GM21423 (cell line): ENCODE measurements at regions not wholly inside any gene's neighbourhood (a gene's known extent, or its start where the extent isn't known, plus 50 kb on each side); places are given as distances from the start of the nearest gene placed in this dataset.
"Not testable (repeated sequence)": the region's sequence is repeated elsewhere in the genome, so short reads cannot be mapped to it uniquely, and the experiment has no call there.

Experiments used
- ATAC-seq: cut with Tn5 transposase; IDR thresholded peaks from one replicate; pipeline ENCODE4 v1.9.1; 2021; ENCODE audit warnings: mild to moderate bottlenecking, moderate library complexity; ENCODE audit not compliant: unreplicated experiment

- no peak for ATAC-seq
Observed at GRCh38 chr6:85135376-85136094, 314.3 kb upstream of the NT5E start.

- ATAC-seq = no peak
Observed at GRCh38 chr6:85134172-85134571, 315.7 kb upstream of the NT5E start.

GRCh38 chr6:85132091-85132490, 317.8 kb upstream of the NT5E start:
- no peak for ATAC-seq

GRCh38 chr6:85130743-85131142, 319.1 kb upstream of the NT5E start:
- ATAC-seq = no peak

- ATAC-seq = no peak
Observed at GRCh38 chr6:85129881-85130280, 320.0 kb upstream of the NT5E start.

- ATAC-seq = no peak
Observed at GRCh38 chr6:85128781-85129180, 321.1 kb upstream of the NT5E start.

- not testable (repeated sequence) for ATAC-seq
Observed at GRCh38 chr6:85128256-85128655, 321.6 kb upstream of the NT5E start.

- no peak for ATAC-seq
Observed at GRCh38 chr6:85127696-85128243, 322.1 kb upstream of the NT5E start.

GRCh38 chr6:85127168-85127498, 322.8 kb upstream of the NT5E start:
- ATAC-seq = no peak

- ATAC-seq = no peak
Observed at GRCh38 chr6:85126485-85127167, 323.3 kb upstream of the NT5E start.

GRCh38 chr6:85125526-85125925, 324.4 kb upstream of the NT5E start:
- no peak for ATAC-seq

- ATAC-seq = no peak
Observed at GRCh38 chr6:85124472-85125354, 325.2 kb upstream of the NT5E start.

GRCh38 chr6:85121158-85121557, 328.7 kb upstream of the NT5E start:
- ATAC-seq = no peak

- no peak for ATAC-seq
Observed at GRCh38 chr6:85118652-85119235, 331.1 kb upstream of the NT5E start.

GRCh38 chr6:85118233-85118632, 331.6 kb upstream of the NT5E start:
- no peak for ATAC-seq

GRCh38 chr6:85116475-85116874, 333.4 kb upstream of the NT5E start:
- no peak for ATAC-seq

- ATAC-seq = no peak
Observed at GRCh38 chr6:85115876-85116275, 334.0 kb upstream of the NT5E start.

GRCh38 chr6:85115376-85115775, 334.5 kb upstream of the NT5E start:
- ATAC-seq = no peak

GRCh38 chr6:85114581-85114935, 335.3 kb upstream of the NT5E start:
- ATAC-seq = no peak

GRCh38 chr6:85113934-85114580, 335.8 kb upstream of the NT5E start:
- no peak for ATAC-seq

GRCh38 chr6:85112540-85112939, 337.3 kb upstream of the NT5E start:
- no peak for ATAC-seq
